ENCODE measurements at regions not wholly inside any gene's neighbourhood (a gene's known extent, or its start where the extent isn't known, plus 50 kb on each side); places are given as distances from the start of the nearest gene placed in this dataset.

GRCh38 chr18:51559198-51559901 lies 361.9 kb upstream of the MEX3C start:
- TF ChIP-seq CTCF (IDR thresholded peaks at IDR 0.05) (no peak), POLR2A (IDR thresholded peaks at IDR 0.05) (no peak)
